GM21423 (cell line): ENCODE measurements at regions not wholly inside any gene's neighbourhood (a gene's known extent, or its start where the extent isn't known, plus 50 kb on each side); places are given as distances from the start of the nearest gene placed in this dataset.
"Not testable (repeated sequence)": the region's sequence is repeated elsewhere in the genome, so short reads cannot be mapped to it uniquely, and the experiment has no call there.

Source experiments
- ATAC-seq: cut with Tn5 transposase; IDR thresholded peaks from one replicate; pipeline ENCODE4 v1.9.1; 2021; ENCODE audit warnings: mild to moderate bottlenecking, moderate library complexity; ENCODE audit not compliant: unreplicated experiment

DNA sequence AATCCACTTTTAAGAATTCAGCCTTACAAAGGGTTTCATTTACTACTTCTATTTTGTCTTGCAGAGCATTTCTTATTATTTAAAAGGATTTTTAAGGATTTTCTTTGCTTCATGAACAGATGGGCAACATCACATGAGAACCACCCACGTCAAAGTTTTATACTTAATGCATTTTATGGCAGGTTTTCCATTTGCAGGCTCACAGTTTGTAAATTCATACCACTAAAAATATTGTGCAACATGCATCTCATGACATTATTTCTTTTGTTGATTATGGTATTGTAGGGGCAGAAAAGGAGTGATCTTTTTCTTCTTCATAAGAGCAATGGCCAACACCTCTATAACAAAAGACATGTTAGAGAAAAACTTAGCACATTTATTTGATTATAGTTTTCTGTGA is 554.0 kb upstream of the SPRY2 start:
- no peak for ATAC-seq

DNA sequence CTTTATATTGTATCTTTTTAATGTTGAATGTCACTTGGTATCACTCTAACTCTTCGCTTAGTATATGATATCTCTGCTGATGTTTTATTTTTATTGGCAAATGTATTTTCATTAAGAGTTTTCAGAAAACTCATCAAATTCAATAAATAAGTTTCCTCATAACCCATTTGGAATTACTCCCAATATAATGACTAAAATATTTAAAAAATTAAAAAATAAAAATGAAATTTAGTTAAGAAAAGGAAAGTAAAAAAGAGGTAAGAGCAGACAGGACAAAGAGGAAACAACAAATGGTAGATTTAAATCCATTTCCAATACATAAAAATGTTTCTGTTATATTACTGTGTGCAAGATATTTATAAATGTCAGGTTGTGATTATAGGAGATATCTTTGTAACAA is 548.9 kb upstream of the SPRY2 start:
- ATAC-seq = no peak

DNA sequence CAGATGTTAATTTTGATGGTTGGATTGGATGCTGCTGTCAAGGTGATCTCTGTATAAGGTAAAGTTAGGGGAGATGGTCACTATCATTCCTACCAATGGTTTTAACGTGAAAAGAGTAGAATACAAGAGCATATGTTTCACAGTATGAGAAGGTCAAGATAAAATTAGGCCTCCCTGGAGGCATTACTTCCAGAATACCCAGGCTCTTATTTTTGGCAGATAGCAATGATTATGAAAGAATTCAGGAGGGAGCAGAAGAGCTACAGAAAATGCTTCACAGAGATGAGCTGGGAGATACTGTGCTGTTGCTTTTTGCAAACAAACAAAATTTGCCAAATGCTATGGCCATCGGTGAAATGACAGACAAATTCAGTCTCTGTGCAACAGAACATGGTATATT is 547.5 kb upstream of the SPRY2 start:
- ATAC-seq = no peak

DNA sequence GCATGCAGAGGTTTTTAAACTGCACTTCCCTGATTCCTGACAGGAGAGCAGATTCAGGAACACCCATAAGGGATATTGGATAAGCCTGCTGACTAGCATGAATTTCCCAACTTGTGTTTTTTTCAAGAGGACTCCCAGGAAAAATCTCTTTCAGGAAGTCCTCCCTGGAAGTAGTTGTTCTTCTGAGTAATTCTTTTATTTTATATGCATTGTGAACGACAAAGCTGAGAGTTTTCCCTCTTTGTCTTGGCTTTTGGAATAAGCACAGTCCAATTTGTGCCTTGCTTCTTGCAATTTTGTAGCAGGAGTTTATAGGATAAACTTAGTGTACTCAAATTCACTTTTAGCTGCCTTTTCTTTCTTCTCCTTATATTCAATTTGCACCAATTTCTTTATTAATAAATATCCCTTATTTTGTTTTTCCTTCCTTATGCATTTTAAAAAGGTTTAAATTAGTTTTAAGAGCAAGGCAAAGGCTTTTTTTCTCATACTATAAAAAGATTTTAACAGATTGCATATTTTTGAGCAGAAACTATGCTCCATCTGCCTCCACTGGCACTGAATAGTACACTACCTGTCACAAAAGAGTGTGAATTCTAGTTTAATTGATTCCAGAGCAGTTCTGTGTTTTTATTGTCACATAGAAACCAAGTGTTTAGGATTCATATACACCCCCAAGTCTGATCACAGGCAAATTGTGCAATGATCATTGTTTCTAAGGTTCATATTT is 543.3 kb upstream of the SPRY2 start:
- no peak for ATAC-seq

DNA sequence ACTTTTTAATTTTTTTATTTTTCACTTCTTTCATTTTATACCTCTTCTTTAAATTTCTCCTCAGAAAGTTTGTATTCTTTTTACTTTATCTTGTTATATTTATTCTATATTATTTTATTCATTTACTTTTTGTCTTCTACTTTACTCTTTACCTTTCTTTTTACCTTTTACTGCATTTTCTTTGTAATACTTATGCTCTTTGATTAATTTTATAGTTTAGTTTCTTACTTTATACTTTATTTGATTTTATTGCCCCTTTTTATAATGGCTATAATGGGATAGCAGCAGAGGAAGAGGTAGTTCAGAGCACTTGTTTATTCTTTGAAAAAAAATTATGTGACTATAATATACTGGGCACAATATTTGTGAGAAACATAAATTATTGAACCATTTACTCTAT is 542.6 kb upstream of the SPRY2 start:
- no peak for ATAC-seq

DNA sequence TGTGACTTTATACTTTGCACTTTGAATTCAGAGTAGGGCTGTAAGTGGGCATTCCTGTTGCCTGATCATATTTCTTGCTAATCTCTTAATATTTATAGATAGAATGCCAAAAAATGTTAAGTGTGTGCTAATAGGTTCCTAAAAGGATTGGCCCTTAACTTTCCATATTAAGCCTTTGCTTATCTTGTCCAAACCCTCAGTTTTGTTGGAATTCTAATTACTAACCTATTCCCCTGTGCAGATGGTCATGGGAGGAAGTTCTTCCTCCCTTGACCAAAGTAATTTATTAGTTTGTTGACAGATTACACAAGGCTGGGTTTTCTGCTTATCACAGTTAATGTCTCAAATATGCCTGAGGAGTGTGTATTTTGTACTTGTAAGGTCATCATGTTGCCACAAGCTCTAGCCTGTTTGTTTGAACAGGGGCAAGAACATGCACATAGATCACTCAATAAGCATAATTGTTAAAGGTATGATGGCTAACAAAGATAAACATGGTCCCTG is 541.1 kb upstream of the SPRY2 start:
- ATAC-seq = no peak

DNA sequence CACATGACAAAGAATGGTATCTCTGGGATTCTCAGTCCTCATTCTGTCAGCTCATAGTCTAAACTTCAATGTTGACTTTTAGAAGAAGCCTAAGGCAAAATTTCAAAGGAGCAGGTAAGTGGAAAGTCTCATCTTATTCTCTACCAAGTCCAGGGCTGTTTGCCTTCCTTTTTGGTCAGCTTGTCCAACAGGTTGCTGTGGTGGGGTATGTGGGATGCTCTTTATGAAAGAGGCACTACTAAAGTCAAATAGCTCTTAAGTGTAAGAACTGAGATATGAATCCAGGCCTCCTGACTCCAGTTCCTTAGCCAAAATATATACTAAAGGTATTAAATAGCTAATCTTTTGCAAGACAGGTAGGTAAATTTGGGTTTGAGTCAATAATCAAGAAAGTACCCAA is 540.6 kb upstream of the SPRY2 start:
- ATAC-seq = no peak

DNA sequence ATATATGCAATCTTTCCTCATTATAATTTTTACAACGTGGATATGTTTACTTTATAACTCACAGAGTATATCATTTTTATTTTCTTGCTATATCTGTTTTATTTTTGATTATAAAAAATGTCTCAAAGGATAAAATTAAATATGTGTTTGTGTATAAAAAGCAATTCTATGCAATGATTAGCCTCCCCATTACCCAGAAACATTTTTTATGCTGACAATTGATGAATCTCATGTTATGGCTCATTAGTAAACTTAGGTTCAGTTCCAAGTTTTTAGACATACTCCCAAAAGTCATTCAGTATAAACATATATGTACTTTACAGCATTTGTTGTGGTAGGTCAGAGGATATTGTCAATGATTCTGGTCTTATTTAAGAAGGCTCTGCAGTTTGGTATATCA is 540.1 kb upstream of the SPRY2 start:
- no peak for ATAC-seq

DNA sequence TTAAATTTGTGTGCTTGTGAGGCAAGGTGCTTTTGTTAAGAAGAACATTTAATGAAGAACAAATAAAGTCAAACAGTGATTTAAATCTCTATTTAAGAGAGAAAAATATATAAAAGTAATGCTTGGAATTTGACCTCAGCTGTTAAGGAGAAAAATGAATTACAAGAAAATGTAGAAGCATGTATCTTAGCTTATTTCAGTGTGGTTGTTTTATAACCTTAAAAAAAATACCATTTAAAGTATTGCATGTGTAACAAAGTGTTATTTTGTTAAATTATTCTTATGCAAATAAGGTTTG is 537.0 kb upstream of the SPRY2 start:
- no peak for ATAC-seq

DNA sequence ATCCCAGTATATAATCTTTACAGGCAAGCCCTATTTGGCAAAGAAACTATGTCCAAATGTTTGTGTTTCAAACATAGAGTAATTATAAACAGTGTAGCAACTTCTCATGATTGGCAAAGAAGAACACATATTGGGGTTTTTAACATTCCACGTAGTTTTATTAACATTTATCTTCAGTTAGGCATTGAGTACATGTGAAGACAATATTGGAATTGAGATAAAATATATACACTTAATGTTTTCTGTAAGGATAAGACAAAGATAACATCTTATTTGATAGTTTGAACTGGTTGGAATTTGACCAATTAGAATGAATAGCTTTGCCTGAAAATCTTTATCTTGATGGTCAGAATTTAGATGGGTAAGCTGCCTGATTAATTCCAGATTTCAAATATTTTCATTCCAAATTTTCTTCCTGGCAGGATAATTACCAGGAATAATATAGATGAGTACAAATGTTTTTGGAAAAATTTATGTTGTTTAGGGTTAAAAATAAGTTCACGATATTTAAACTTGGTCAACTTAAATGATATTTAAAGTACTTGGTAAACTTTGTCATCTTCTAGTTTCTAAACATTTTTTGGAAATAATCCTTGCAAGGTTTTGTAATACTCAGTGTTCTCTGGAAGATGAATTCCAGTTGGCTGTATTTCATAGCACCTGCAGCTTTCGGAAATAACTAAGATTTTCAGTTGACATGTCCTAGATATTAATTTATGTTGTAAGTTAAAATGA is 536.5 kb upstream of the SPRY2 start:
- no peak for ATAC-seq

DNA sequence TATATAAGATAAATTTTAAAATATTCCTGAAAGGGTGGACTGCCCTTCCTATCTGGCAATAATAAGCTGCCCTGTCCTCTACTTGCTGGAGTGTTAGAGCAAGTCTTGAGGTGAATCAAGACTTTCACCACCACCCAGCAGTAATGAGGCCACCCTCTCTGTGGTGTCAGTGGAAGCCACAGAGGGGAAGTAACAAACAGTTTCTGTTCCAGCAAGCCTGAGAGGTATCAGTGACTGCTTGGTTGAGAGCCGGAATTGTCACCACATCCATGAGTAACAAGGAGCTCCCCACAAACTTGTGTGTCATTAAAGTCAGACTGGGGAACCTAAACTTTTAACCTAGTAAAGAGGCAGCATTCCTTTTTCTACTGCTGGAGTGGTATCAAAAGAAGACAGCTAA is 532.7 kb upstream of the SPRY2 start:
- ATAC-seq = peak; percentile 100

DNA sequence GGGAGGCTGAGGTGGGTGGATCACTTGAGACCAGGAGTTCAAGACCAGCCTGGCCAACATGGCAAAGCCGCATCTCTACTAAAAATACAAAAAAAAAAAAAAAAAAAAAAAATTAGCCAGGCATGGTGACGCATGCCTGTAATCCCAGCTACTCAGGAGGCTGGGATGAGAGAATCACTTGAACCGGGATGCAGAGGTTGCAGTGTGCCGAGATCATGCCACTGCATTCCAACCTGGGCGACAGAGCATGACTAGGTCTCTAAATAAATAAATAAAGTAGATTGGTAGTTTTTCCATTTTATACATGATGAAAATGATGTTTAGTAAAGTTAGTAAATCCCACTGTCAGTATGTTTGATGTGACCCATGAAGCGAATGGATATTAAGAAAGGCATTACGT is 531.0 kb upstream of the SPRY2 start:
- not testable (repeated sequence) for ATAC-seq

DNA sequence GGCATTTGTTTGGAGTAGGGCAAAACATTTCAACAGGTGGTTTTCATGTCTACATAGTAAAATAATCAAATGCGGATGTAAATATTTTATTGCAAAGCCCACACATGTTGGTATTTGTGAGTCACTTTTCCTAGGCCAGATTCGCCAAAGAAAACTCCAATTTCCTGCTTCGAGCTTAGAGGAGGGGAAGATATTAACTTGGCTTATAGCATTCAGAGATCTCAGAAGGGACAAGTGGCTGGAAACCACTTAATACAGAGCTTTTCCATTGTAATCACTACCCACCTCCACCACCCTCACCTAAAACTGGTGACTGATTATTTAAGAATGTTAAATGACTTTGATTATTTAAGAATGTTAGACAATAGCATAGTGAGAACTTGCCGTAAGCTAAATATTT is 530.6 kb upstream of the SPRY2 start:
- ATAC-seq = no peak

DNA sequence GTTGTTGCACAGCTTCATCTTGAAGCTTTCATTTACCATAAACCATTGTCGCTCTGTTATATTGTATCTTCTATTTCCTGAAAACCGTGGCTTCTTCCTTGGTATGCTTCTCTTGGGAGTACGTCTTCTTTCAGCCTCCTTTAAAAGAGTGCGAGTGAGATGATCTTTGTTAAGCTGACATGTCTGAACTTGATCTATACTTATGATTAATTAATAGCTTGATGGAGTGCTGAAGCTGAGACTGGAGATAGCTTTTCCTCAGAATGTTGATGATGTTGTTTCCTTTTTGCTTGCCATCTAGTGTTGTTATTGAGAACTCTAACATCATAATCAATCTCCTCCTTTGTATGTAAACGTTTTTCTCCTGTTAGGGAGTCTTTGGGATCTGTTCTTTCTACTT is 529.3 kb upstream of the SPRY2 start:
- ATAC-seq = no peak

DNA sequence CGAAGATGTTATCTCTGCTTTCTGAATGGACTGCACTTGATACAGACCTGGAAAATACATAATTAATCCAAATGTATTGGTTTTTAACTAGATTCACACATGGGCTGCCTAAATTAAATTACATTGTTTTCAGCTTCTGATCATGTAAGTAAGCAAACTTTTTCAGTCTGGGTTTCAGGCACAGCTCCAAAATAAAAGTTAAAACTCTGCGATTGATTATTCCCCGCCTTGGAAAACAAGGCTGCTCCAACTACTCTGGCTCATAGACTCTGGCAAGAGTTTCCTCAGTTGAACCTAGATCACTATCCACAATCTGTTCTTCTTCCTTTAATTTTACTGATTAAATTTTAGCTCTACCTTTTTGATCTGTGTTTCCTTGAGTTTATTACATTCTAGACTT is 526.0 kb upstream of the SPRY2 start:
- ATAC-seq = no peak

DNA sequence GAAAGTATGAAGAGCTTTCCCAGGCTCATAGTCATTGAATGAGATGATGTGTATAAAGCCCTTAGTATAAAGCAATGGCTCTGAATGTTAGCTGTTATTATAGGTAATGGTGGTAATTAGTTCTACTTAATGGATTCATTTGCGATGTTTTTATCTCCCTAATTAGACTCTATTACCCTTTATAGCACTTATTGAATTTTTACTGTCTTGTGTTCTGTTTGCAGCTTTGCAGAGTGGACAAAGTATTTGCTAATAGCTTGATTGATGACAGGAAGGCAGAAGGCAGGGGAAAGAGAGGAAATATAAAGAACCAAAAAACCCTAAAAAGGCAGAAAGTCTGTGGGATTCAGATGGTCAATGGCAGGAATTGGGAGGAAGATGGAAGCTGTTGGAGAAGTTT is 524.4 kb upstream of the SPRY2 start:
- no peak for ATAC-seq

DNA sequence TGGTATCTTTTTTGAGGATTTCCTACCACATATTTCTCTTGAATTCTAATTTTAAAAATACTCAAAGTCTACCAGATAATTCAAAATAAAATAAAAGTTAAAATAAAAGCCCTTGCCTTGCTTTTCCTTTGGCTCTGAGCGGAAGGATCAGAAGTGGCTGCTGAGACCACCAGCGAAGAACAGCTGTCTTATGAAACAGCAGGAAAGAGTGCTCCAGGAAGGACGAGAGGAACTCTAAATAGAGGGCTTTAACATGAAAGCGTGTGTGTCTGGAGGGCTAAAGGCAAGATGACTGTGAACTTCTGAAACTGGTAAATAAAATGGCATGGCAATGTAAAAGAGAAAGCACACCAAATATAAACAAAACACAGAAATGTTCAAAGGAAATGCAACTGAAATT is 521.5 kb upstream of the SPRY2 start:
- ATAC-seq = no peak

DNA sequence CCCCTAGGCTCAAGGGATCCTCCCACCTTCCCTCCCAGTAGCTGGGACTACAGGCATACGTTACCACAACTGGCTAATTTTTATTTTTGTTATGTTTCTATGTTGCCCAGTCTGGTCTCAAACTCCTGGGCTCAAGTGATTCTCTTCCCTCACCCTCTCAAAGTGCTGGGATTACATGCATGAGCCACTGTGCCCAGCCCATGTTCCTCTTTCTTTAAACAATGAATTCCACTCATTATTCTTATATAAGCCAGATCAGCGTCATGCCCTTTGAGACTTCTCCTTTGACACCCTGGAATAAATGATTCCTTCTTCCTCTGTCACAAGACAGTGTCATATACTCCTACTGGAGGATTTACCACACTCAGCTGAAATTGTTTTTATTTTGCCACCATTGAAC is 519.9 kb upstream of the SPRY2 start:
- no peak for ATAC-seq

DNA sequence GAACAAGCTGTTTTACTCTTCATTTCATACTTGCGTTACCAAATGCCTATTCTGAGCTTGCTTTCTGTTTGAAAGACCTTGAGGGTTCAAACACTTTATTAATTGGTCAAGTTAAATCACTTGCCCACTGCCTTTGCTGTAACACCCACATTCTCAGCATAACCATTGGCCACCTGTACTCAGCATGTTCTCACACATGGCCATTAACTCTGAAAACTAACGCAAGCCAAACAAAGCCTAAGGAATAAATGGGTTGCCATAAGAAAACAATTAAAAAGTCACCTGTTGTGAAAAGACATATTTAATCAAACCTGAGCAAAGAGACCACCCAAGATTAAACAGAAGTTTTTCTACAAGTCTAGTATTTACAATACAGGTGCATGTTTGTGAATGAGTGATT is 517.2 kb upstream of the SPRY2 start:
- ATAC-seq = no peak

DNA sequence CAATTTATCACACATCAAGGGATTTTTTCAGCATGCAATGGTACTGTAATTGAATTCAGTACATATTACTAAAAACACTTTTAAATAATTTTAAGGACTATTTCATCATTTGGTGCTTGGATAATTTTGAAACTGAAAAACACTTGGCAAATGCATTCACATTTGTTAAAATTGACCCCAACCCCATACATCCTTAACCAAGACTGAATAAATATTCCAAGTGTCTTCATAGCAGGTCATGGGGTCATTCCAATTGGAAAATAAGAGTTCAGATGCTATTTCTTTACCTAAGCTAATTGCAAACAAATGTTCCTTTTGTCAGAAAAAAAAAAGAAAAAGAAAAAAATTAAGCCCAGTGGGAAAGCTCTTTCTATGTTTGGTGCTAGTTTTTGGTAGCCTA is 516.4 kb upstream of the SPRY2 start:
- ATAC-seq = no peak

DNA sequence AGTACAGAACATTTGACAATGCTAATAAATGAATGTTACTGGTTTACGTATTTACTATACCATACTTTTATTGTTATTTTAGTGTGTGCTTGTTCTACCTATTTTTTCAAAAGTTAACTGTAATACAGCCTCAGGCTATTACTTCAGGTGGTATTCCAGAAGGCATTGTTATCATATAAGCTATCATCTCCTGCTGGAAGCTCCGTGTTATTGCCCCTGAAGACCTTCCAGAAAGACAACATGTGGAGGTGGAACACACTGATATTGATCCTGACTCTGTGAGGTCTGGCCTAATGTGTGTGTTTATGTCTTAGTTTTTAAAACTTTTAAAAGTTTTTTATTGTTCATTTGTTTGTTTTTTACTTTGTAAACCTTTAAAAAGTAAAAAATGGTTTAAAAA is 509.8 kb upstream of the SPRY2 start:
- no peak for ATAC-seq

DNA sequence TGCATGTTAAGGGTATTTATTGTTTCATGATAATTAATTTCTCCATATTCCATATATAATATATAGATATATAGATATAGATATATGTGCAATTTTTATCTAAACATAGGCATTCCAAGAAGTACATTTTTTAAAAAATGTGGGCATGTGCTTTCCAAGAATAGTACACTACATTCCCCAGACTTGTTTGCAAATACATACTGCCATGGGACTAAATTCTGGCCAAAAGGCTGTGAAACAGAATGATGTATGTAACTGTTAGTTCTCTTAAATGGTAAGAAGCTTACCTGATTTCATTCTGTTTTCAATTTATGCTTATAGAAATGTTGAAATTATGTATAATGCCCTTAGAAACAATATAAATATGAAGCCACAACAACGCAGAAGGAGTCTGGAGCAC is 503.2 kb upstream of the SPRY2 start:
- no peak for ATAC-seq

DNA sequence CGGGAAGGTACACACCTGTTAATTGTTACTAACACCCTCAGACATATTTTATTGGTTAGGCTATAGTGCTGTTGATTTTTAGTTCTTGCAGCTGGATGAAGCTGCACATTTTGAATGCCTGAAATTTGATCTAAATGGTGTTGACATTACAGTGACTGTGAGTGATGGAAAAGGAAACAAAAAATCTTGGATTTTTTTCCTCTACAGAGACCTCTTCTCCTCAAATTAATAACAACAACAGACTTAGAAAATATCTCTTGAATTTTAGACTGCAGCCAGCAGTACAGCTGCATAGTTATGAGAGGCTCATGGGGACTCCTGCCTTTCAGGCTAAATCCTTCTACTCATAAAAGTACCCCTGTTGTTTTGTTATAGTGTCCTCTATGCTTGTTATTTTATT is 500.5 kb upstream of the SPRY2 start:
- no peak for ATAC-seq
